MCF 10A (cell line): ENCODE measurements at regions not wholly inside any gene's neighbourhood (a gene's known extent, or its start where the extent isn't known, plus 50 kb on each side); places are given as distances from the start of the nearest gene placed in this dataset.
"Not testable (repeated sequence)": the region's sequence is repeated elsewhere in the genome, so short reads cannot be mapped to it uniquely, and the experiment has no call there.

ENCODE experiments used
- BruUV-seq: library from RNA; stranded (reverse); fragments of 400-500 nt; replicated peaks from 2 replicates; lab custom pipeline; 2021; lab: Mats Ljungman, UMichigan
- CTCF ChIA-PET: fragments of 300-600 bp; sonication (Branson Sonifier 250); formaldehyde crosslinking; extraction: SDS; loops from one replicate; lab custom pipeline; 2021; ENCODE audit warnings: antibody characterized with exemption, inconsistent platforms; lab: Yijun Ruan, JAX
- POLR2A ChIA-PET: fragments of 300-600, 350-650 bp; sonication (Branson Sonifier 250); formaldehyde crosslinking; extraction: SDS; loops from one replicate; lab custom pipeline; 2020; ENCODE audit warnings: antibody characterized with exemption, inconsistent platforms; lab: Yijun Ruan, JAX
- DNase-seq: peaks from one replicate; pipeline ENCODE4 v3.0.0-alpha.2; 2018; ENCODE audit not compliant: unreplicated experiment
- H3K27ac Mint-ChIP-seq: one replicate; pipeline ENCODE4 v1.8.0; 2022; ENCODE audit warnings: mild to moderate bottlenecking, low read depth, mixed read lengths; ENCODE audit not compliant: unreplicated experiment
- H3K27me3 Mint-ChIP-seq: one replicate; pipeline ENCODE4 v1.8.0; 2022; ENCODE audit warnings: mixed read lengths; ENCODE audit not compliant: insufficient read depth, unreplicated experiment
- H3K36me3 Mint-ChIP-seq: one replicate; pipeline ENCODE4 v1.8.0; 2022; ENCODE audit warnings: mild to moderate bottlenecking, moderate library complexity, mixed read lengths; ENCODE audit not compliant: insufficient read depth, unreplicated experiment
- H3K4me1 Mint-ChIP-seq: one replicate; pipeline ENCODE4 v1.8.0; 2022; ENCODE audit warnings: mixed read lengths; ENCODE audit not compliant: insufficient read depth, unreplicated experiment
- H3K4me3 Mint-ChIP-seq: one replicate; pipeline ENCODE4 v1.8.0; 2022; ENCODE audit warnings: mild to moderate bottlenecking, moderate library complexity, mixed read lengths; ENCODE audit not compliant: unreplicated experiment
- H3K9me3 Mint-ChIP-seq: one replicate; pipeline ENCODE4 v1.8.0; 2022; ENCODE audit warnings: mixed read lengths; ENCODE audit not compliant: unreplicated experiment
- intact Hi-C: fragments of 100-400 bp; cut with micrococcal nuclease; formaldehyde crosslinking; loops from 2 replicates; pipeline ENCODE4 v1.14.1; 2022
- TF ChIP-seq, protein P1 (sequence below): fragments of 200-600 bp; IDR thresholded peaks from one replicate; pipeline ENCODE4 v1.8.0; 2022; ENCODE audit warnings: antibody characterized with exemption, mild to moderate bottlenecking; ENCODE audit not compliant: unreplicated experiment

DNA sequence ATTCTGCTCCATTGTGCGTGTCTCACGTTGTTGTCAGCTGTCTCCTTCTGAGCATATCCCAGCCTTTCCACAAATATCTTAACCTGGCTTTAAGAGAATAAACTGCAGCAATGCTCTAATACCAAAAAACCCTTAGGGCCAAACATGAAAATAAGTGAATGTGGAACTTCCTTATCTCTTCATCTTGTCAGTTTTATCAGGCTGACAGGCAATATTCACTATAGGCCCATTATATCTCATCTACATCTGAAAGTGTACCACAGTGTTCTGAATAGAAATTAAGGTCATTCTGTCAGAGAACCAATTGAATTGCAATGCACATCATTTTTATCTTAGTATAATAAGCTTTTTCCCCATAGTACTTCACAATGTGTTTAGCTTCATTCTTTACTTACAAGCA, 933.1 kb upstream of the FBXO33 start:
- ChIA-PET POLR2A (interaction anchor here (0.6 to 1.3 kb wide), 3 partner anchors 9 to 118 kb away, joined by 3 read pairs; no protein-coding TSS in a partner anchor), CTCF (no interaction called here)
- no peak for DNase-seq

DNA sequence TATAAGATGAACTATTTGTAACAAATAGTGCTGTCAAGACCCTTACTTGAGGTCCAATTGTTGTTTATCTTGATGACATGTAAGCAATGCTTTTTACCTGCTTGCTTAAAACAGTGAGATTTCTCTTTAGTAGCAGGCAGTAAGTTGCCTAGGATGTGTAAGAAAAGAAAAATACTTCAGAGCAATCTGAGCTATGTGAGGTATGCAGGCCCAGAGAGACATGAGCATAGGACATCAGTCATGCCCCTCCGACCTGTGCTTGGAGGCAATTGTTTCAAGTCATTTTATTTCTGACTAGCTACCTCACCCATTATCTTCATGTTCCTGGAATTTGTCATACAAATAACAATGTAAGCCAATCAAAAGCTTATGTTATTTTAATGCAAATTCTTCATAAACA, 930.6 kb upstream of the FBXO33 start:
- intact Hi-C loops: no loop called here
- BruUV-seq: no TSS peak
- CTCF ChIA-PET: interaction anchor here (0.5 to 0.9 kb wide), 2 partner anchors 247 to 1332 kb away, joined by 3 to 4 read pairs; no protein-coding TSS in a partner anchor

More for the DNA sequence above, 933.1 kb upstream of the FBXO33 start:
- no TSS peak for BruUV-seq
- intact Hi-C loops: no loop called here
- Mint-ChIP-seq H3K4me3 (no peak overlapping the region), H3K27ac (no peak overlapping the region), H3K9me3 (peaks cover 10% of the 10 kb centered on the region), H3K27me3 (no peaks in the 10 kb centered on the region), H3K36me3 (no peaks in the 10 kb centered on the region), H3K4me1 (peaks cover 15% of the 10 kb centered on the region)
- TF ChIP-seq, protein P1, sequence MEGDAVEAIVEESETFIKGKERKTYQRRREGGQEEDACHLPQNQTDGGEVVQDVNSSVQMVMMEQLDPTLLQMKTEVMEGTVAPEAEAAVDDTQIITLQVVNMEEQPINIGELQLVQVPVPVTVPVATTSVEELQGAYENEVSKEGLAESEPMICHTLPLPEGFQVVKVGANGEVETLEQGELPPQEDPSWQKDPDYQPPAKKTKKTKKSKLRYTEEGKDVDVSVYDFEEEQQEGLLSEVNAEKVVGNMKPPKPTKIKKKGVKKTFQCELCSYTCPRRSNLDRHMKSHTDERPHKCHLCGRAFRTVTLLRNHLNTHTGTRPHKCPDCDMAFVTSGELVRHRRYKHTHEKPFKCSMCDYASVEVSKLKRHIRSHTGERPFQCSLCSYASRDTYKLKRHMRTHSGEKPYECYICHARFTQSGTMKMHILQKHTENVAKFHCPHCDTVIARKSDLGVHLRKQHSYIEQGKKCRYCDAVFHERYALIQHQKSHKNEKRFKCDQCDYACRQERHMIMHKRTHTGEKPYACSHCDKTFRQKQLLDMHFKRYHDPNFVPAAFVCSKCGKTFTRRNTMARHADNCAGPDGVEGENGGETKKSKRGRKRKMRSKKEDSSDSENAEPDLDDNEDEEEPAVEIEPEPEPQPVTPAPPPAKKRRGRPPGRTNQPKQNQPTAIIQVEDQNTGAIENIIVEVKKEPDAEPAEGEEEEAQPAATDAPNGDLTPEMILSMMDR: no peak

DNA sequence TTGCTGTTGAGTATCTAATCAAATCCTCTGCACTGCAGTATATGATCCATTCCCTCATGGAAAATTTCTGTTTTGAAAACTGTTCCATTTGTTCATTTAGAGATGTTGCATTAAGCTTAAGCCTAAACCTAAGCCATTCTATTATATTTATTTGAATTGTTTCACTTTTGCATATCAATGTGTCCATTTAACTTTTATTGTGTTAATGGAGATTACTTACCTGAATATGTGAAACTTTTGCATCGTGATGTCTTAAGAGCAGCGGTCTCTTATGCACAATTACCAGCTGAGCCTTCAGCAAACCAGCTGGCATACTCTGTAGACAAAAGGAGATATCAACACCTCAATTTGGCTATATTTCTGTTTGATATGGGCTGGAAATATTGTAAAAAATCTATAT, 922.5 kb upstream of the FBXO33 start:
- no peaks in the 10 kb centered on the region for H3K27me3 Mint-ChIP-seq
- peaks cover 9% of the 10 kb centered on the region for H3K9me3 Mint-ChIP-seq
- no peaks in the 10 kb centered on the region for H3K36me3 Mint-ChIP-seq
- no TSS peak for BruUV-seq
- POLR2A ChIA-PET: no interaction called here
- DNase-seq: no peak
- CTCF ChIA-PET: no interaction called here
- intact Hi-C loops: no loop called here
- no peaks in the 10 kb centered on the region for H3K4me1 Mint-ChIP-seq
- no peak overlapping the region for H3K4me3 Mint-ChIP-seq
- H3K27ac Mint-ChIP-seq: no peak overlapping the region
- TF ChIP-seq, protein P1: no peak

More for the DNA sequence above, 930.6 kb upstream of the FBXO33 start:
- POLR2A ChIA-PET: interaction anchor here (0.8 kb wide), 1 partner anchor 11 kb away, joined by 4 read pairs; no protein-coding TSS in a partner anchor
- Mint-ChIP-seq H3K4me3 (no peak overlapping the region), H3K27ac (no peak overlapping the region), H3K4me1 (peaks cover 4% of the 10 kb centered on the region), H3K9me3 (peaks cover 18% of the 10 kb centered on the region), H3K36me3 (no peaks in the 10 kb centered on the region), H3K27me3 (no peaks in the 10 kb centered on the region)
- TF ChIP-seq, protein P1: no peak
- DNase-seq: no peak

DNA sequence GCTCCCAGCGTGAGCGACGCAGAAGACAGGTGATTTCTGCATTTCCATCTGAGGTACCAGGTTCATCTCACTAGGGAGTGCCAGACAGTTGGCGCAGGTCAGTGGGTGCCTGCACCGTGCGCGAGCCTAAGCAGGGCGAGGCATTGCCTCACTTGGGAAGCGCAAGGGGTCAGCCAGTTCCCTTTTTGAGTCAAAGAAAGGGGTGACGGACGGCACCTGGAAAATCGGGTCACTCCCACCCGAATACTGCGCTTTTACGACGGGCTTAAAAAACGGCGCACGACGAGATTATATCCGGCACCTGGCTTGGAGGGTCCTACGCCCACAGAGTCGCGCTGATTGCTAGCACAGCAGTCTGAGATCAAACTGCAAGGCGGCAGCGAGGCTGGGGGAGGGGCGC, 915.9 kb upstream of the FBXO33 start:
- DNase-seq, CTCF ChIA-PET, H3K9me3 Mint-ChIP-seq, H3K4me3 Mint-ChIP-seq, H3K36me3 Mint-ChIP-seq, intact Hi-C loops, H3K4me1 Mint-ChIP-seq, H3K27ac Mint-ChIP-seq, BruUV-seq, H3K27me3 Mint-ChIP-seq: not testable (repeated sequence)
- POLR2A ChIA-PET: interaction anchor here (0.6 kb wide), 1 partner anchor 327 kb away, joined by 3 read pairs; no protein-coding TSS in a partner anchor
